ENCODE measurements at regions not wholly inside any gene's neighbourhood (a gene's known extent, or its start where the extent isn't known, plus 50 kb on each side); places are given as distances from the start of the nearest gene placed in this dataset.

- 47% methylated on average over 6 of the region's 6 CpGs for WGBS (ENCODE audit: insufficient coverage, insufficient replicate concordance, low lambda C conversion rate, missing lambda C conversion rate)
These were observed 144.2 kb upstream of the VSTM2A start for GRCh38 chr7:54397836-54398612.

More at GRCh38 chr7:54397836-54398612, 144.2 kb upstream of the VSTM2A start:
- H4K20me1 ChIP-seq (ENCODE audit: control insufficient read depth, insufficient read depth), result no peaks in the 10 kb centered on the region
- H3K79me2 ChIP-seq (ENCODE audit: control insufficient read depth, insufficient read depth, low read length), result no peaks in the 10 kb centered on the region
- H3K36me3 ChIP-seq (ENCODE audit: control insufficient read depth in 2 of 2, insufficient read depth in 2 of 2, low read length in 1 of 2), result no peaks in the 10 kb centered on the region
- TF ChIP-seq KDM1A (IDR thresholded peaks at IDR 0.05; ENCODE audit: borderline replicate concordance) (no peak), SIX5 (IDR thresholded peaks at IDR 0.05; ENCODE audit: low read depth, low read length, severe bottlenecking) (no peak), ZBTB11 (CRISPR knock-in tag; IDR thresholded peaks at IDR 0.05) (no peak), JUNB (IDR thresholded peaks at IDR 0.05) (no peak), SPI1 (IDR thresholded peaks at IDR 0.05; ENCODE audit: borderline replicate concordance, insufficient read depth, low read depth, low read length) (no peak), SMARCA5 (IDR thresholded peaks at IDR 0.05) (no peak), CREB1 (IDR thresholded peaks at IDR 0.05; ENCODE audit: low read depth) (no peak), ZBED1 (IDR thresholded peaks at IDR 0.05; ENCODE audit: borderline replicate concordance) (no peak)
- ChIA-PET POLR2A (no interaction called here), SMC1A (ENCODE audit: uncharacterized antibody, unreplicated experiment) (interaction anchor here (1.4 kb wide), 2 partner anchors 12 to 13 kb away, joined by 3 to 5 read pairs; no protein-coding TSS in a partner anchor), RAD21 (ENCODE audit: unreplicated experiment) (interaction anchor here (0.7 to 1.1 kb wide), 2 partner anchors 188 to 194 kb away, joined by 3 read pairs; no protein-coding TSS in a partner anchor), CTCF (no interaction called here)
- H3K27ac ChIP-seq (ENCODE audit: control insufficient read depth, insufficient read depth), result no peak overlapping the region
- H2AFZ ChIP-seq (ENCODE audit: control insufficient read depth, low read depth, low read length), result no peak overlapping the region
- BruUV-seq (replicated peaks), result no TSS peak
- H3K9me3 ChIP-seq (replicated peaks; ENCODE audit: control insufficient read depth, insufficient read depth, low read length), result no peaks in the 10 kb centered on the region
- H3K27me3 ChIP-seq (replicated peaks in 1 of 2; ENCODE audit: control insufficient read depth in 2 of 2, insufficient read depth in 2 of 2, low read length in 1 of 2), result no peaks in the 10 kb centered on the region
- no peaks in the 10 kb centered on the region for H3K4me1 ChIP-seq (ENCODE audit: control insufficient read depth, insufficient read depth, low read length)
- FAIRE-seq, result no peak
- no peak overlapping the region for H3K4me3 ChIP-seq
- H3K4me2 ChIP-seq (ENCODE audit: control insufficient read depth, insufficient read depth), result no peak overlapping the region
- ATAC-seq, result no peak
- no peak overlapping the region for H3K9ac ChIP-seq (ENCODE audit: control insufficient read depth, insufficient read depth, low read length)
- intact Hi-C loops (cut with micrococcal nuclease; ENCODE audit: unreplicated experiment) (no loop called here), in situ Hi-C loops (cut with MboI) (no loop called here)
- DNase-seq (ENCODE audit: low read depth, low spot score), result no peak

Measured in GM12878 (cell line).